Lung (tissue), 11 donors: ENCODE measurements at regions not wholly inside any gene's neighbourhood (a gene's known extent, or its start where the extent isn't known, plus 50 kb on each side); places are given as distances from the start of the nearest gene placed in this dataset.

Experiments used
- ATAC-seq: fragments of 200-7000 bp; cut with Tn5 transposase; one replicate; pipeline ENCODE4 v1.9.1; 2020; ENCODE audit warnings: moderate number of reproducible peaks; ENCODE audit not compliant: insufficient read depth, low FRiP score
- DNase-seq, 3 donors: peaks; one replicate each; pipeline ENCODE4 v3.0.0-alpha.2; 2013 to 2017
- H3K27ac ChIP-seq, 2 donors: one replicate each; pipeline ENCODE4 v1.5.1; 2013; ENCODE audit warnings: mild to moderate bottlenecking in 2 of 2, moderate library complexity in 2 of 2, control low read depth in 1 of 2, inconsistent platforms in 1 of 2, low read depth in 1 of 2, low read length in 1 of 2
- H3K27me3 ChIP-seq, 3 donors: one replicate each; pipeline ENCODE4 v1.5.1; 2013; ENCODE audit warnings: low read length in 2 of 3; ENCODE audit not compliant: control insufficient read depth in 3 of 3, insufficient read depth in 3 of 3
- H3K36me3 ChIP-seq, 4 donors: one replicate each; pipeline ENCODE4 v1.5.1; 2013; ENCODE audit warnings: low read length in 4 of 4, mild to moderate bottlenecking in 1 of 4, moderate library complexity in 1 of 4; ENCODE audit not compliant: control insufficient read depth in 4 of 4, insufficient read depth in 4 of 4
- H3K4me1 ChIP-seq, 5 donors: one replicate each; pipeline ENCODE4 v1.5.1; 2013; ENCODE audit warnings: low read length in 5 of 5, mild to moderate bottlenecking in 2 of 5, moderate library complexity in 1 of 5; ENCODE audit not compliant: control insufficient read depth in 5 of 5, insufficient read depth in 5 of 5
- H3K4me3 ChIP-seq: one replicate; pipeline ENCODE4 v1.5.1; 2013; ENCODE audit warnings: mild to moderate bottlenecking, control low read depth, moderate library complexity
- H3K9ac ChIP-seq, 2 donors: one replicate each; pipeline ENCODE4 v1.5.1; 2013; ENCODE audit warnings: low read length in 2 of 2, control low read depth in 1 of 2; ENCODE audit not compliant: insufficient read depth in 1 of 2
- H3K9me3 ChIP-seq, 4 donors: one replicate each; pipeline ENCODE4 v1.5.1; 2013; ENCODE audit warnings: low read length in 3 of 4, mild to moderate bottlenecking in 1 of 4, moderate library complexity in 1 of 4; ENCODE audit not compliant: control insufficient read depth in 4 of 4, insufficient read depth in 3 of 4
- WGBS, 2 donors: extraction: QIAGEN DNeasy Blood & Tissue Kit; methylation state at CpG; one replicate each; pipeline ENCODE4 v1.1.7; 2013; 5-methylcytosine and 5-hydroxymethylcytosine counted together
- TF ChIP-seq, protein P1 (sequence below): IDR thresholded peaks from 2 replicates; pipeline ENCODE4 v1.5.1; 2012; ENCODE audit warnings: mild to moderate bottlenecking; ENCODE audit errors: control extremely low read depth, extremely low read depth
- donor health status: control.
- donor health status: control.
- donor health status: Bipolar disorder and iron deficiency.
- donor health status: healthy.
- donor health status: DM: yes; HTN: yes; CAD: no.

DNA sequence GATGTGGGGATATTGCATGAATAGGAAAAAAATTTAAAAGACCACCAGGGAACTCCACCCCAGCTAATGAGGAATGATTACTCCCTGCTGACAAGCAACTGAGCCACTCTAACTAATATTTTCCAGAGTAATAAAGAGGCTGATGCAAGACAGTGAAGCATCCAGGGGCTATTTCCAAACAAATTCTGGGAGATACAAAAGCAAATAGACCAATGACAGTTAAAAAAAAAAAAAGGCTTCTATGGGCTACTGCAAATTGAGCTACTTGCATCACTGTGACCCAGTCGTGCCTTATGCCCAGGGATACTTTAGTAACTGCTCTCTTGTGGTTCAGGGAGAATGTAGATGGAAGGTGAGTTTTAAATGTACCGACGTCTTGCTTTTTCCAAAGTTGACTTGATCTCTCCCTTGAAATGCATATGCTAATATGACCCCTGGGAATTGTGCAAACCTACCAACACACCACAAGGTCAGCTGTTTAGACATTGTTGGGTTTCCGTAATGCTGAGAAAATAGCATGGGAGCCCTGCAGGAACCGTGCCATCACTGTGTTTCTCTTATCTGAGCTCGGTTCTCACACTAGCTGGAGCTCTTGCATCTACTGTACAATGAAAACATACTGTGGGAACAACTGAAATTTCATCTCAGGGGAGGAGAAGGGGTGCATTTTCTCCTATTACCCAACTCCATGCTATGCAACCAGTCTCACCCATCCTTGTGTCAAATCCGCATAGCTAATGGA, 250.6 kb upstream of the MAP3K1 start:
- no peak overlapping the region for H3K4me3 ChIP-seq
- peaks cover 0 to 24% (median 8%) of the 10 kb centered on the region in 5 donors for H3K4me1 ChIP-seq
- H3K36me3 ChIP-seq: no peaks in the 10 kb centered on the region
- no peak overlapping the region for H3K27ac ChIP-seq
- TF ChIP-seq, protein P1, sequence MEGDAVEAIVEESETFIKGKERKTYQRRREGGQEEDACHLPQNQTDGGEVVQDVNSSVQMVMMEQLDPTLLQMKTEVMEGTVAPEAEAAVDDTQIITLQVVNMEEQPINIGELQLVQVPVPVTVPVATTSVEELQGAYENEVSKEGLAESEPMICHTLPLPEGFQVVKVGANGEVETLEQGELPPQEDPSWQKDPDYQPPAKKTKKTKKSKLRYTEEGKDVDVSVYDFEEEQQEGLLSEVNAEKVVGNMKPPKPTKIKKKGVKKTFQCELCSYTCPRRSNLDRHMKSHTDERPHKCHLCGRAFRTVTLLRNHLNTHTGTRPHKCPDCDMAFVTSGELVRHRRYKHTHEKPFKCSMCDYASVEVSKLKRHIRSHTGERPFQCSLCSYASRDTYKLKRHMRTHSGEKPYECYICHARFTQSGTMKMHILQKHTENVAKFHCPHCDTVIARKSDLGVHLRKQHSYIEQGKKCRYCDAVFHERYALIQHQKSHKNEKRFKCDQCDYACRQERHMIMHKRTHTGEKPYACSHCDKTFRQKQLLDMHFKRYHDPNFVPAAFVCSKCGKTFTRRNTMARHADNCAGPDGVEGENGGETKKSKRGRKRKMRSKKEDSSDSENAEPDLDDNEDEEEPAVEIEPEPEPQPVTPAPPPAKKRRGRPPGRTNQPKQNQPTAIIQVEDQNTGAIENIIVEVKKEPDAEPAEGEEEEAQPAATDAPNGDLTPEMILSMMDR: no peak
- H3K27me3 ChIP-seq: no peaks in the 10 kb centered on the region
- WGBS, 2 donors: 60 to 74% methylated on average over 7 of the region's 7 CpGs
- DNase-seq: peak in 2 of 3 donors; percentile 43 to 60
- no peaks in the 10 kb centered on the region for H3K9me3 ChIP-seq
- ATAC-seq: no peak
- no peak overlapping the region for H3K9ac ChIP-seq

DNA sequence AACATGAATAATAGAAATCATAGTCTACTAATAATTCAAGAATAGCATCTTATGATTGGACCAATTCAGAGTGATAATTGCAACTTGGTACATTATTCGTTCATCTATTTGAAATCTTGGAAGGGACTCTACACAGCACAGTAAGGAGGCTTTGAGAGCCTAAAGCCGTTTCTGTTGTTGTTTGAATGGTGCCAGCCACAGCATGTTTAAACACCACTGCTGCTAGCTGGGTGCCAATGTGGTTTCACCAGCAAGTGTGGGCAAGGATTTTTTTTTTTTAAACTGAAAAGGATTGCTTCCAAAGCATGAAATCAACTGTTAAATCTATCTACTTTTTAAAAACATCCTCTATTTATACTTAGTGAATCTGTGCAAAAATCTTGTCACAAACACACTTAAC, 253.9 kb upstream of the MAP3K1 start:
- H3K9me3 ChIP-seq: no peaks in the 10 kb centered on the region
- TF ChIP-seq, protein P1: no peak
- no peak for DNase-seq
- no peaks in the 10 kb centered on the region for H3K27me3 ChIP-seq
- WGBS, 2 donors: 77 to 86% methylated on average over 2 of the region's 2 CpGs
- H3K27ac ChIP-seq: no peak overlapping the region
- H3K4me1 ChIP-seq: peaks cover 0 to 15% (median 8%) of the 10 kb centered on the region in 5 donors
- H3K4me3 ChIP-seq: no peak overlapping the region
- no peaks in the 10 kb centered on the region for H3K36me3 ChIP-seq
- H3K9ac ChIP-seq: no peak overlapping the region
- no peak for ATAC-seq

DNA sequence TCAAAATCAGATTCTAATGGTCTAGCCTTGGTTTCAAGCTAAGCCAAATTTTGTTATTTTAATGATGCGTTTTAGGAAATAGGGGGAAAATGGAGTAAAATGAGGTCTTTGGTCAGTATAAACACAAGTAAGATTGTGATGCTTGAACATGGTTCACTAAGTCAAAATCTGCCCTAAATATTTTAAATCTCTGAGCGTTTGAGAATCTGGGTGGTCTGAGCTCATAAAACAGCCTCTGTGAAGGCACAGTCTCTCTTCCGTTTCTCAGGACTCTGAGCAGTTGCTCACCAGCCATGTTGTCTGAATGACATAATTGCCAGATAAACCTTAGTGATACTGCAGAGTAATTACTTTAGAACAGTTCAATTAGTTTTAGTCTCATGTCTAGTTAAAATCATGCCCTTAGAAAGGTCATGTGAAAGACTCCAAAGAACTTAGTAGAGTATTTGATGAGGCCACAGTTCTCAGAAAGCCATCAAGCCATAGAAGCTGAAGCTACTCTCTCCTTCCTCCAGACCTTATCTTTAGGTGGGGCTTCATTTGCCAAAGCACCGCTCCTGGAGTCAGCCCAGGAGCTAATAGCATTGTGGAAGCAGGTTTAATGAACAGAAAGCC, 257.1 kb upstream of the MAP3K1 start:
- Histone ChIP-seq H3K9ac (no peak overlapping the region), H3K9me3 (no peaks in the 10 kb centered on the region), H3K4me1 (no peaks in the 10 kb centered on the region), H3K27me3 (no peaks in the 10 kb centered on the region), H3K27ac (no peak overlapping the region), H3K4me3 (no peak overlapping the region), H3K36me3 (no peaks in the 10 kb centered on the region)
- DNase-seq (peak in 2 of 3 donors; percentile 73 to 78), ATAC-seq (no peak)
- WGBS, 2 donors: 82 to 91% methylated on average over 4 of the region's 4 CpGs
- TF ChIP-seq, protein P1: no peak
